H1 (cell line): ENCODE measurements at regions not wholly inside any gene's neighbourhood (a gene's known extent, or its start where the extent isn't known, plus 50 kb on each side); places are given as distances from the start of the nearest gene placed in this dataset.

ENCODE experiments used
- FOSL1 ChIP-seq: IDR thresholded peaks from 2 replicates; pipeline ENCODE4 v1.6.1; 2011; ENCODE audit warnings: mild to moderate bottlenecking, low read depth, low read length, moderate library complexity; ENCODE audit not compliant: insufficient read depth
- GTF2F1 ChIP-seq: IDR thresholded peaks from 2 replicates; pipeline ENCODE4 v1.6.1; 2012; ENCODE audit warnings: low read depth, low read length, improper control_type of control experiment, borderline replicate concordance
- HDAC6 ChIP-seq: IDR thresholded peaks from one replicate; pipeline ENCODE4 v1.7.1; 2012; ENCODE audit warnings: low read depth, mild to moderate bottlenecking, inconsistent platforms, low read length, moderate library complexity
- KDM4A ChIP-seq: IDR thresholded peaks from one replicate; pipeline ENCODE4 v1.7.1; 2012; ENCODE audit warnings: low read depth, mild to moderate bottlenecking, moderate library complexity, low read length, inconsistent platforms; ENCODE audit not compliant: severe bottlenecking
- NANOG ChIP-seq: IDR thresholded peaks from 2 replicates; pipeline ENCODE4 v1.6.1; 2011; ENCODE audit warnings: low read length, low read depth, mild to moderate bottlenecking, inconsistent platforms; ENCODE audit not compliant: insufficient read depth, poor library complexity, severe bottlenecking
- SRF ChIP-seq: IDR thresholded peaks from 2 replicates; pipeline ENCODE4 v1.6.1; 2011; ENCODE audit warnings: mild to moderate bottlenecking, low read depth, low read length, moderate library complexity
- TBP ChIP-seq: IDR thresholded peaks from 2 replicates; pipeline ENCODE4 v1.6.1; 2011; ENCODE audit warnings: low read depth, low read length, improper control_type of control experiment
- TF ChIP-seq, protein P1 (sequence below): fragments of 300-600 bp; sonication (generic); IDR thresholded peaks from 2 replicates; pipeline ENCODE4 v1.7.1; 2012; ENCODE audit warnings: low read length, moderate library complexity, mild to moderate bottlenecking, inconsistent platforms; ENCODE audit not compliant: insufficient replicate concordance

DNA sequence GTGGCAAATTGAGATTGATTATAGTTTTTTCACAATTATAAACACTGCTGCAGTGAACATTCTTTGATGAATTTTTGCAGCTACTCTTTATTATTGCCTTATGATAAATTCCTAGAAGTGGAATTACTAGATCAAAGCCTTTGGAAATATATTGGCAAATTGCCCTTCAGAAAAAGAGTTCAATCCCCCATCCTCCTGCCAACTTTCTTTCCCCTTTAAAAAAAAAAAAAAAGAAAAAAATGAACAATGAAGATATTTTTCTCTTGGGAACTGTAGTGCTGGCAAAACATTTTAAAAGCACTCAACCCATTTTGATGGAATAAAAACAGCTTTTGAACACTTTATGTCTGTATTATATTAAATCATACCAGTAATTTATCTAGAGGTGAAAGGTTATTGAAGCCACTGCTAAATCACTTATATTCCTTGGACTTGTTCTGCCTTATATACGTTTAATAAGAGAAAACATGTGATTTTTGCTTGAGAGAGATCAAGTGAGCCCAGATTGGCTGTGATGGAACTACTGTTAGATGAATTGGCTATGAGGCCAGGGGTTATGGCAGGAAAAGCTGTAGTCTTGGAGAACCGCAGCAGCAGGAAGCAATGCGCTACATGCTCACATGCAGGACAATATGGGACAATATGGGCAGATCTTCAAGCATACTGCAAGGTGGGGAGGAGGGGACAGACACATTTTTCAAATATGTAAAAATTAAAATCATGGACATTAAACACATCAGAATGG is 212.8 kb upstream of the C2CD4B start (continued):
- no peak for TF ChIP-seq NANOG
- TF ChIP-seq GTF2F1, result no peak
- TF ChIP-seq KDM4A, result no peak
- no peak for TF ChIP-seq SRF
- TF ChIP-seq HDAC6, result no peak
- TF ChIP-seq, protein P1, sequence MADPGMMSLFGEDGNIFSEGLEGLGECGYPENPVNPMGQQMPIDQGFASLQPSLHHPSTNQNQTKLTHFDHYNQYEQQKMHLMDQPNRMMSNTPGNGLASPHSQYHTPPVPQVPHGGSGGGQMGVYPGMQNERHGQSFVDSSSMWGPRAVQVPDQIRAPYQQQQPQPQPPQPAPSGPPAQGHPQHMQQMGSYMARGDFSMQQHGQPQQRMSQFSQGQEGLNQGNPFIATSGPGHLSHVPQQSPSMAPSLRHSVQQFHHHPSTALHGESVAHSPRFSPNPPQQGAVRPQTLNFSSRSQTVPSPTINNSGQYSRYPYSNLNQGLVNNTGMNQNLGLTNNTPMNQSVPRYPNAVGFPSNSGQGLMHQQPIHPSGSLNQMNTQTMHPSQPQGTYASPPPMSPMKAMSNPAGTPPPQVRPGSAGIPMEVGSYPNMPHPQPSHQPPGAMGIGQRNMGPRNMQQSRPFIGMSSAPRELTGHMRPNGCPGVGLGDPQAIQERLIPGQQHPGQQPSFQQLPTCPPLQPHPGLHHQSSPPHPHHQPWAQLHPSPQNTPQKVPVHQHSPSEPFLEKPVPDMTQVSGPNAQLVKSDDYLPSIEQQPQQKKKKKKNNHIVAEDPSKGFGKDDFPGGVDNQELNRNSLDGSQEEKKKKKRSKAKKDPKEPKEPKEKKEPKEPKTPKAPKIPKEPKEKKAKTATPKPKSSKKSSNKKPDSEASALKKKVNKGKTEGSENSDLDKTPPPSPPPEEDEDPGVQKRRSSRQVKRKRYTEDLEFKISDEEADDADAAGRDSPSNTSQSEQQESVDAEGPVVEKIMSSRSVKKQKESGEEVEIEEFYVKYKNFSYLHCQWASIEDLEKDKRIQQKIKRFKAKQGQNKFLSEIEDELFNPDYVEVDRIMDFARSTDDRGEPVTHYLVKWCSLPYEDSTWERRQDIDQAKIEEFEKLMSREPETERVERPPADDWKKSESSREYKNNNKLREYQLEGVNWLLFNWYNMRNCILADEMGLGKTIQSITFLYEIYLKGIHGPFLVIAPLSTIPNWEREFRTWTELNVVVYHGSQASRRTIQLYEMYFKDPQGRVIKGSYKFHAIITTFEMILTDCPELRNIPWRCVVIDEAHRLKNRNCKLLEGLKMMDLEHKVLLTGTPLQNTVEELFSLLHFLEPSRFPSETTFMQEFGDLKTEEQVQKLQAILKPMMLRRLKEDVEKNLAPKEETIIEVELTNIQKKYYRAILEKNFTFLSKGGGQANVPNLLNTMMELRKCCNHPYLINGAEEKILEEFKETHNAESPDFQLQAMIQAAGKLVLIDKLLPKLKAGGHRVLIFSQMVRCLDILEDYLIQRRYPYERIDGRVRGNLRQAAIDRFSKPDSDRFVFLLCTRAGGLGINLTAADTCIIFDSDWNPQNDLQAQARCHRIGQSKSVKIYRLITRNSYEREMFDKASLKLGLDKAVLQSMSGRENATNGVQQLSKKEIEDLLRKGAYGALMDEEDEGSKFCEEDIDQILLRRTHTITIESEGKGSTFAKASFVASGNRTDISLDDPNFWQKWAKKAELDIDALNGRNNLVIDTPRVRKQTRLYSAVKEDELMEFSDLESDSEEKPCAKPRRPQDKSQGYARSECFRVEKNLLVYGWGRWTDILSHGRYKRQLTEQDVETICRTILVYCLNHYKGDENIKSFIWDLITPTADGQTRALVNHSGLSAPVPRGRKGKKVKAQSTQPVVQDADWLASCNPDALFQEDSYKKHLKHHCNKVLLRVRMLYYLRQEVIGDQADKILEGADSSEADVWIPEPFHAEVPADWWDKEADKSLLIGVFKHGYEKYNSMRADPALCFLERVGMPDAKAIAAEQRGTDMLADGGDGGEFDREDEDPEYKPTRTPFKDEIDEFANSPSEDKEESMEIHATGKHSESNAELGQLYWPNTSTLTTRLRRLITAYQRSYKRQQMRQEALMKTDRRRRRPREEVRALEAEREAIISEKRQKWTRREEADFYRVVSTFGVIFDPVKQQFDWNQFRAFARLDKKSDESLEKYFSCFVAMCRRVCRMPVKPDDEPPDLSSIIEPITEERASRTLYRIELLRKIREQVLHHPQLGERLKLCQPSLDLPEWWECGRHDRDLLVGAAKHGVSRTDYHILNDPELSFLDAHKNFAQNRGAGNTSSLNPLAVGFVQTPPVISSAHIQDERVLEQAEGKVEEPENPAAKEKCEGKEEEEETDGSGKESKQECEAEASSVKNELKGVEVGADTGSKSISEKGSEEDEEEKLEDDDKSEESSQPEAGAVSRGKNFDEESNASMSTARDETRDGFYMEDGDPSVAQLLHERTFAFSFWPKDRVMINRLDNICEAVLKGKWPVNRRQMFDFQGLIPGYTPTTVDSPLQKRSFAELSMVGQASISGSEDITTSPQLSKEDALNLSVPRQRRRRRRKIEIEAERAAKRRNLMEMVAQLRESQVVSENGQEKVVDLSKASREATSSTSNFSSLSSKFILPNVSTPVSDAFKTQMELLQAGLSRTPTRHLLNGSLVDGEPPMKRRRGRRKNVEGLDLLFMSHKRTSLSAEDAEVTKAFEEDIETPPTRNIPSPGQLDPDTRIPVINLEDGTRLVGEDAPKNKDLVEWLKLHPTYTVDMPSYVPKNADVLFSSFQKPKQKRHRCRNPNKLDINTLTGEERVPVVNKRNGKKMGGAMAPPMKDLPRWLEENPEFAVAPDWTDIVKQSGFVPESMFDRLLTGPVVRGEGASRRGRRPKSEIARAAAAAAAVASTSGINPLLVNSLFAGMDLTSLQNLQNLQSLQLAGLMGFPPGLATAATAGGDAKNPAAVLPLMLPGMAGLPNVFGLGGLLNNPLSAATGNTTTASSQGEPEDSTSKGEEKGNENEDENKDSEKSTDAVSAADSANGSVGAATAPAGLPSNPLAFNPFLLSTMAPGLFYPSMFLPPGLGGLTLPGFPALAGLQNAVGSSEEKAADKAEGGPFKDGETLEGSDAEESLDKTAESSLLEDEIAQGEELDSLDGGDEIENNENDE, result no peak
- no peak for TF ChIP-seq TBP
- no peak for TF ChIP-seq FOSL1
